ENCODE measurements at regions not wholly inside any gene's neighbourhood (a gene's known extent, or its start where the extent isn't known, plus 50 kb on each side); places are given as distances from the start of the nearest gene placed in this dataset.

DNA sequence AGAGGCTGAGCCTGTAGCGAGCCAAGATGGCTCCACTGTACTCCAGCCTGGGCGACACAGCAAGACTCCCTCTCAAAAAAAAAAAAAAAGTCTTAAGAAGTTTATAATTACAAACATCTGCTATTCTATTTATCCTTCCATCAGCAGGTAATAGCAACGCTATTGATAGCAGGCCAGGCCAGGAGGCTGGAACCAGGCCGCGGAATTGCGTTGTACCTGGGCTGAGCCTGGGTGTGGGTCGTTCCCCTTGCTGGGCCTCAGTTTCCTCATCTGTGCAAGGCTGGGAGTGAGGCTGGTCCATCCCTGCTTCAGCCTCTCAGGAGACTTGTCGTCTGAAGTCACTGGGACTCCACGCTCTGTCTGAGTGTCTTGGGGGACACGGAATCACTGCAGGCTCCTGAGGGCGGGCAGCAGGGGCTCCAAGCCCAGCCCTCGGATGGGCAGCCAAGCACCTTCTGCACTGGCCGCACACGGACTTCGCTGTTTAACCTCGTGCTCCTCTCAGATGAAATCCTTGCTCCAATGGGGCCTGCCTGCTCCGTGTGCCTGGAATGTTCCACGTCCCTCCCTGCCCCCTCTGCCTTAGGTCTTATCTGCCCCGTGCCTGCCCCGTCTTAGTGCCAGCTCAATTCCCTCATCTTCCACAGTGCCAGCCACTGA, 103.9 kb upstream of the C1orf174 start:
- ATAC-seq (no peak), DNase-seq (no peak)
- Histone ChIP-seq H3K4me1 (ENCODE audit: low read depth) (no peaks in the 10 kb centered on the region), H3K9me3 (peaks cover 2% of the 10 kb centered on the region), H3K4me3 (no peak overlapping the region), H3K36me3 (ENCODE audit: low read depth) (no peaks in the 10 kb centered on the region)
- TF ChIP-seq, protein P1, sequence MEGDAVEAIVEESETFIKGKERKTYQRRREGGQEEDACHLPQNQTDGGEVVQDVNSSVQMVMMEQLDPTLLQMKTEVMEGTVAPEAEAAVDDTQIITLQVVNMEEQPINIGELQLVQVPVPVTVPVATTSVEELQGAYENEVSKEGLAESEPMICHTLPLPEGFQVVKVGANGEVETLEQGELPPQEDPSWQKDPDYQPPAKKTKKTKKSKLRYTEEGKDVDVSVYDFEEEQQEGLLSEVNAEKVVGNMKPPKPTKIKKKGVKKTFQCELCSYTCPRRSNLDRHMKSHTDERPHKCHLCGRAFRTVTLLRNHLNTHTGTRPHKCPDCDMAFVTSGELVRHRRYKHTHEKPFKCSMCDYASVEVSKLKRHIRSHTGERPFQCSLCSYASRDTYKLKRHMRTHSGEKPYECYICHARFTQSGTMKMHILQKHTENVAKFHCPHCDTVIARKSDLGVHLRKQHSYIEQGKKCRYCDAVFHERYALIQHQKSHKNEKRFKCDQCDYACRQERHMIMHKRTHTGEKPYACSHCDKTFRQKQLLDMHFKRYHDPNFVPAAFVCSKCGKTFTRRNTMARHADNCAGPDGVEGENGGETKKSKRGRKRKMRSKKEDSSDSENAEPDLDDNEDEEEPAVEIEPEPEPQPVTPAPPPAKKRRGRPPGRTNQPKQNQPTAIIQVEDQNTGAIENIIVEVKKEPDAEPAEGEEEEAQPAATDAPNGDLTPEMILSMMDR (IDR thresholded peaks at IDR 0.05) = no peak
- intact Hi-C loops (cut with DNase I, micrococcal nuclease) = no loop called here

DNA sequence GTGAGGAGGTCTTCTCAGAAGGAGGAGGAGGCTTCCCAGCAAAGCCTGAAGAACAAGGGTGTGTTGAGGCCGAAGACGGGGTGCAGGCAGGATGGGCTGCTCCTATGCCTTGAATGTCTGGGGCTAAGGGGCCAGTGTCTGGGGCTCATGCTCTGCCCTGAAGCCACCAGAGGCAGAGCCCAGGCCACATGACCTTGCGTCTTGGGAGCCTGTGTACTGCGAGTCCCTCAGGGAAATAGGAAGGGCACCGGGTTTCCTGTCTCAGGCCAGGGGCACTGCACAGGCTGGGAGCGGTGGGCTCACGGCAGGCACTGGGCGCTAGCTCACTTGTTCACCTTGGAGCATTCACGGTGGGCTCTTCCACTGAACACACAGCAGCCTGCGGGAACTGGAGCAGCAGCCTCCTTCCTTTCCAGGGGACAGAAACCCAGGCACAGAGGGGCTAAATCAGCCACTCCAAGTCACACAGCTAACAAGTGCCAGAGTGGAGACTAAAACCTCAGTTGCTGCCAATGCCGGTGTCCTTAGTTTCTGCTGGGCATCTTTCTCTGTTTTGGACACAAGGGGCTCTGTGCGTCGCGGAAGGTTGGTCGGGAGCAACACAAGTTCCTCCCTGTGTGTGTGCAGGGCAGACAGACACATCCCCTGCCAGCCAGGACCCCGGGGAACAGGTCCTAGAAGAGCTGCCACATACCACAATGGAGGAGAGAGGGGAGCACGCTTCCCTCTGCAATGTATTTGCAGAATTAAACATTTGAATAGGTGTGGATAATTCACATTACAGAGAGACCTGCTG, 104.8 kb upstream of the C1orf174 start:
- DNase-seq = no peak

DNA sequence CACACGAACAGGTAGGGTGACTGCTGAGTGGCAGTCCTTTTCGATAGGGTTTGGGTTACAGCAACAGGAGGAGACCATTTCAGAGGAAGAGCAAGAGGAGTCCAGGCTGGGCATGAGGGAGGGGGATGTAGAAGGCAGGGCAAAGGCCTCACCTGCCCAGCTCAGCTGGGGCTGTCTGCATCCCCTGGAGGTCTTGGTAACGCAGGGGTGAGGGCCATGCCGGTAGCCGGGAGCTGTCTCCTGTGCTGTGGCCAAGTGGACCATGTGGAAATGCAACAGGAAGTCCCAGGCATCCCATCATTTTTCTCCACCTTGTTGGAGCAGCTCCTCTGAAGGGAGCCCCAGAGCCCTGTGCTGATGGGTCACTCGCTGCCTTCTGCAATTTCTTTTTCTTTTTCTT, 105.4 kb upstream of the C1orf174 start:
- intact Hi-C loops (cut with DNase I, micrococcal nuclease) = no loop called here
- no peak overlapping the region for H3K4me3 ChIP-seq
- DNase-seq (no peak), ATAC-seq (no peak)
- H3K36me3 ChIP-seq (ENCODE audit: low read depth) = no peaks in the 10 kb centered on the region
- peaks cover 2% of the 10 kb centered on the region for H3K9me3 ChIP-seq
- TF ChIP-seq, protein P1 (IDR thresholded peaks at IDR 0.05) = no peak
- no peaks in the 10 kb centered on the region for H3K4me1 ChIP-seq (ENCODE audit: low read depth)

More for the DNA sequence above, 104.8 kb upstream of the C1orf174 start:
- H3K4me3 ChIP-seq = no peak overlapping the region
- H3K4me1 ChIP-seq (ENCODE audit: low read depth) = no peaks in the 10 kb centered on the region
- no peaks in the 10 kb centered on the region for H3K36me3 ChIP-seq (ENCODE audit: low read depth)
- TF ChIP-seq, protein P1 (IDR thresholded peaks at IDR 0.05) = no peak
- no peak for ATAC-seq
- intact Hi-C loops (cut with DNase I, micrococcal nuclease) = no loop called here
- peaks cover 2% of the 10 kb centered on the region for H3K9me3 ChIP-seq

DNA sequence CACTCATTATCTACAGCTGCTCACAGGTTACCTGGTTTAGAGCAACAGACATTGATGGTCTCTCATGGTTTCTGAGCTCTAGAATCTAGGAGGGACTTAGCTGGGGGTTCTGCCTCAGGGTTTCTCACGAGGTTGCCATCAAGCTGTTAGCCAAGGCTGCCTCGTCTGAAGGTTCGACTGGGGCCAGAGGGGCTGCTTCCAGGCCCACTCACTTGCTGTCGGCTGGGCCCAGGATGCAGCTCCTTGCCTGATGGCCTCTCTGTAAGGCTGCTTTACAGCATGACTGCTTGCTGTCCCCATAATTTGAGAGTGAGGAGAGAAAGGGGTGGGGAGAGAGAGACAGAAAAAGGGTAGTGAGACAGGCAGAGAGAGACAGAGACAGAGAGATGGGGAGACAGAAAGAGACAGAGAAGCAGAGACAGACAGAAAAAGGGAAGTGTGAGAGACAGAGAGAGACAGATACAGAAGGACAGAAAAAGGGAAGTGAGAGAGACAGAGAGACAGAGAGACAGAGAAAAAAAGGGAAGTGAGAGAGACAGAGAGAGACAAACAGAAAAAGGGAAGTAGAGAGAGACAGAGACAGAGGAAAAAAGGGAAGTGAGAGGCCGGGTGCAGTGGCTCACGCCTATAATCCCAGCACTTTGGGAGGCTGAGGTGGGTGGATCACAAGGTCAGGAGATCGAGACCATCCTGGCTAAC, 106.8 kb upstream of the C1orf174 start:
- no peaks in the 10 kb centered on the region for H3K4me1 ChIP-seq (ENCODE audit: low read depth)
- no peaks in the 10 kb centered on the region for H3K36me3 ChIP-seq (ENCODE audit: low read depth)
- TF ChIP-seq, protein P1 (IDR thresholded peaks at IDR 0.05) = no peak
- intact Hi-C loops (cut with DNase I, micrococcal nuclease) = no loop called here
- no peak for ATAC-seq
- H3K9me3 ChIP-seq = peaks cover 2% of the 10 kb centered on the region
- H3K4me3 ChIP-seq = no peak overlapping the region
- no peak for DNase-seq

DNA sequence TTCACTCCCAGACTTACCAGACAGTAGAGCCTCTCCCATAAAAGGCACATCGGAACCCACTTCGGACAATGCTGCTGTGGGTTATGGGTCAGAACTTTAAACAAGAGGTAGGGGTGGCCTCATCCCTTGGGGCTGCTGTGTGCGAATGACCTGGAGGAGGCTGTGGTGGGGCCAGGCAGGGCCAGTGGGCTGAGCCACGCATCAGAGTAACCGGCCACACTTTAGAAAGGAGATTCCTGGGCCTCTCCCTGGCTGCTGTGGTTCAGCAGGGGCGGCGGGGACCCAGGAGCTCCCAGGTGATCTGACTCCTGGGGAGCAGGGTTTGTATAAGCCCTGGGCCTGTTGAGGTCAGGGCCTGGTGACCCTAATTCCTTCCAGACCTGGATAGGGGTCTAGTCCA, 110.2 kb upstream of the C1orf174 start:
- H3K4me1 ChIP-seq (ENCODE audit: low read depth) = no peaks in the 10 kb centered on the region
- intact Hi-C loops (cut with DNase I, micrococcal nuclease) = no loop called here

More for the DNA sequence above, 110.2 kb upstream of the C1orf174 start:
- DNase-seq = no peak
- TF ChIP-seq, protein P1 (IDR thresholded peaks at IDR 0.05) = no peak
- no peaks in the 10 kb centered on the region for H3K36me3 ChIP-seq (ENCODE audit: low read depth)
- H3K4me3 ChIP-seq = no peak overlapping the region
- no peak for ATAC-seq
- peaks cover 2% of the 10 kb centered on the region for H3K9me3 ChIP-seq

Data from mucosa of descending colon (tissue), 3 donors.